Fibroblast of lung (primary cell): ENCODE measurements at regions not wholly inside any gene's neighbourhood (a gene's known extent, or its start where the extent isn't known, plus 50 kb on each side); places are given as distances from the start of the nearest gene placed in this dataset.

Experiments used
- CTCF ChIP-seq, 2 donors: IDR thresholded peaks in 1 of 2; conservative IDR thresholded peaks in 1 of 2; 1 replicate in 1 of 2; 2 replicates in 1 of 2; pipeline ENCODE4 v1.5.1; 2011 to 2012; ENCODE audit warnings: low read length in 2 of 2, control low read depth in 1 of 2, inconsistent platforms in 1 of 2, low read depth in 1 of 2, mild to moderate bottlenecking in 1 of 2
- EZH2 ChIP-seq: IDR thresholded peaks from 2 replicates; pipeline ENCODE4 v1.5.1; 2012; ENCODE audit warnings: low read length, control low read depth, mild to moderate bottlenecking; ENCODE audit errors: missing control alignments

- no peak for TF ChIP-seq CTCF (conservative IDR thresholded peaks at IDR 0.05 in 1 of 2, IDR thresholded peaks at IDR 0.05 in 1 of 2; ENCODE audit: low read depth in 1 of 2, low read length in 2 of 2)
- TF ChIP-seq EZH2, result no peak
Observed at GRCh38 chrX:117510453-117510852, 606.2 kb downstream of the KLHL13 start.
